OCI-LY1 (cell line): ENCODE measurements at regions not wholly inside any gene's neighbourhood (a gene's known extent, or its start where the extent isn't known, plus 50 kb on each side); places are given as distances from the start of the nearest gene placed in this dataset.

Experiments
- H2AFZ ChIP-seq: fragments of 200-600 bp; sonication (generic), shearing (Covaris generic); 2 replicates; pipeline ENCODE4 v1.6.0; 2014; ENCODE audit warnings: antibody characterized with exemption, mild to moderate bottlenecking, low read length
- H3F3A ChIP-seq: fragments of 200-600 bp; sonication (generic), shearing (Covaris generic); 2 replicates; pipeline ENCODE4 v1.6.0; 2014; ENCODE audit warnings: mild to moderate bottlenecking, antibody characterized with exemption, low read length, moderate library complexity; ENCODE audit not compliant: insufficient read depth
- H3K27ac ChIP-seq: fragments of 200-600 bp; sonication (generic); 2 replicates; pipeline ENCODE4 v1.5.1; 2014; ENCODE audit warnings: low read length, mixed run types, mild to moderate bottlenecking, low read depth; ENCODE audit not compliant: poor library complexity, severe bottlenecking
- H3K27me3 ChIP-seq: fragments of 200-600 bp; sonication (generic); 2 replicates; pipeline ENCODE4 v1.6.0; 2014; ENCODE audit warnings: antibody characterized with exemption, mild to moderate bottlenecking, low read length, moderate library complexity; ENCODE audit not compliant: insufficient read depth
- H3K36me3 ChIP-seq: fragments of 200-600 bp; sonication (generic); 2 replicates; pipeline ENCODE4 v1.6.1; 2014; ENCODE audit warnings: mild to moderate bottlenecking, antibody characterized with exemption, low read length, moderate library complexity, mixed read lengths; ENCODE audit not compliant: insufficient read depth
- H3K4me1 ChIP-seq: fragments of 200-600 bp; sonication (generic); 2 replicates; pipeline ENCODE4 v1.5.1; 2014; ENCODE audit warnings: mild to moderate bottlenecking, low read length, moderate library complexity; ENCODE audit not compliant: insufficient read depth, severe bottlenecking
- H3K4me2 ChIP-seq: fragments of 200-600 bp; sonication (generic), shearing (Covaris generic); 2 replicates; pipeline ENCODE4 v1.6.1; 2014; ENCODE audit warnings: low read length
- H3K4me3 ChIP-seq: fragments of 200-600 bp; sonication (generic); 2 replicates; pipeline ENCODE4 v1.5.1; 2014; ENCODE audit warnings: low read length, low read depth, mild to moderate bottlenecking, mixed read lengths; ENCODE audit not compliant: poor library complexity, severe bottlenecking
- H3K79me2 ChIP-seq: fragments of 200-600 bp; shearing (Covaris generic); 2 replicates; pipeline ENCODE4 v1.6.1; 2016; ENCODE audit warnings: mixed run types, low read length, mixed read lengths; ENCODE audit not compliant: insufficient read depth
- H3K9ac ChIP-seq: fragments of 200-600 bp; sonication (generic), shearing (Covaris generic); 2 replicates; pipeline ENCODE4 v1.6.1; 2014; ENCODE audit warnings: mild to moderate bottlenecking, low read length, mixed read lengths
- H3K9me2 ChIP-seq: fragments of 200-600 bp; sonication (generic), shearing (Covaris generic); 2 replicates; pipeline ENCODE4 v1.6.1; 2014; ENCODE audit warnings: low read depth, mild to moderate bottlenecking, low read length, mixed read lengths
- H3K9me3 ChIP-seq: fragments of 200-600 bp; shearing (Covaris generic); 2 replicates; pipeline ENCODE4 v1.6.1; 2014; ENCODE audit warnings: low read length, mixed read lengths
- H4K20me1 ChIP-seq: fragments of 200-600 bp; sonication (generic), shearing (Covaris generic); 2 replicates; pipeline ENCODE4 v1.6.0; 2016; ENCODE audit warnings: mild to moderate bottlenecking, low read length; ENCODE audit not compliant: insufficient read depth
- CTCF ChIP-seq: fragments of 200-600 bp; sonication (generic), shearing (Covaris generic); IDR thresholded peaks from 2 replicates; pipeline ENCODE4 v1.5.1; 2017; ENCODE audit warnings: mild to moderate bottlenecking, antibody characterized with exemption, low read length, moderate library complexity, mixed read lengths
- EZH2 ChIP-seq: fragments of 200-600 bp; sonication (generic), shearing (Covaris generic); IDR thresholded peaks from 2 replicates; pipeline ENCODE4 v1.8.0; 2017; ENCODE audit warnings: borderline replicate concordance, mixed run types, mild to moderate bottlenecking, antibody characterized with exemption, low read length, moderate library complexity, mixed read lengths

- H3K27me3 ChIP-seq, result peaks cover 21% of the 10 kb centered on the region
- no peak overlapping the region for H3K9ac ChIP-seq
- no peak overlapping the region for H3K4me2 ChIP-seq
- no peaks in the 10 kb centered on the region for H3K79me2 ChIP-seq
- no peak for TF ChIP-seq EZH2
- TF ChIP-seq CTCF, result no peak
- no peaks in the 10 kb centered on the region for H3K9me2 ChIP-seq
- H3K4me3 ChIP-seq, result no peak overlapping the region
- H2AFZ ChIP-seq, result no peak overlapping the region
- no peaks in the 10 kb centered on the region for H4K20me1 ChIP-seq
- H3K4me1 ChIP-seq, result no peaks in the 10 kb centered on the region
- H3K27ac ChIP-seq, result no peak overlapping the region
- no peaks in the 10 kb centered on the region for H3K9me3 ChIP-seq
- no peaks in the 10 kb centered on the region for H3K36me3 ChIP-seq
- no peaks in the 10 kb centered on the region for H3F3A ChIP-seq
Observed at GRCh38 chr1:9179463-9180110, 50.7 kb upstream of the GPR157 start.

GRCh38 chr1:9180111-9180819 lies 51.4 kb upstream of the GPR157 start:
- no peak overlapping the region for H3K4me3 ChIP-seq
- H3K9me2 ChIP-seq, result no peaks in the 10 kb centered on the region
- no peaks in the 10 kb centered on the region for H3K9me3 ChIP-seq
- TF ChIP-seq CTCF, result no peak
- no peak for TF ChIP-seq EZH2
- H3K4me1 ChIP-seq, result no peaks in the 10 kb centered on the region
- H3K79me2 ChIP-seq, result no peaks in the 10 kb centered on the region
- H3K4me2 ChIP-seq, result no peak overlapping the region
- no peak overlapping the region for H3K9ac ChIP-seq
- peaks cover 18% of the 10 kb centered on the region for H3K27me3 ChIP-seq
- no peaks in the 10 kb centered on the region for H4K20me1 ChIP-seq
- H3K36me3 ChIP-seq, result no peaks in the 10 kb centered on the region
- no peak overlapping the region for H2AFZ ChIP-seq
- H3K27ac ChIP-seq, result no peak overlapping the region
- H3F3A ChIP-seq, result no peaks in the 10 kb centered on the region

- Histone ChIP-seq H3K27ac (no peak overlapping the region), H3K9ac (no peak overlapping the region), H3K79me2 (no peaks in the 10 kb centered on the region), H3K9me3 (no peaks in the 10 kb centered on the region), H2AFZ (no peak overlapping the region), H3K4me3 (peak overlapping the region; percentile 19), H3K4me2 (peak overlapping the region; percentile 19; the same call in 1 of the 2 replicates), H3F3A (no peaks in the 10 kb centered on the region), H3K4me1 (no peaks in the 10 kb centered on the region), H4K20me1 (no peaks in the 10 kb centered on the region), H3K36me3 (no peaks in the 10 kb centered on the region), H3K27me3 (peaks cover 16% of the 10 kb centered on the region), H3K9me2 (no peaks in the 10 kb centered on the region)
- no peak for TF ChIP-seq EZH2
- peak; percentile 97 for TF ChIP-seq CTCF
Observed at GRCh38 chr1:9181176-9181906, 52.4 kb upstream of the GPR157 start.
